HEK293T (cell line): ENCODE measurements at regions not wholly inside any gene's neighbourhood (a gene's known extent, or its start where the extent isn't known, plus 50 kb on each side); places are given as distances from the start of the nearest gene placed in this dataset.

ENCODE experiments used
- CTCF ChIA-PET: fragments of 350-600 bp; formaldehyde crosslinking; extraction: SDS; loops from one replicate; lab custom pipeline; 2021; ENCODE audit warnings: antibody characterized with exemption, inconsistent platforms; lab: Yijun Ruan, JAX
- POLR2A ChIA-PET: fragments of 350-600 bp; formaldehyde crosslinking; extraction: SDS; loops from one replicate; lab custom pipeline; 2020; ENCODE audit warnings: antibody characterized with exemption, inconsistent platforms; lab: Yijun Ruan, JAX
- DNase-seq: peaks from one replicate; pipeline ENCODE4 v3.0.0; 2012; ENCODE audit warnings: mixed read lengths; ENCODE audit errors: extremely low spot score
- ARNT ChIP-seq: fragments of 450-650 bp; IDR thresholded peaks from 2 replicates; pipeline ENCODE4 v1.6.1; 2017; ENCODE audit warnings: mild to moderate bottlenecking
- BHLHE40 ChIP-seq: fragments of 450-650 bp; IDR thresholded peaks from 2 replicates; pipeline ENCODE4 v1.6.1; 2016; ENCODE audit warnings: mild to moderate bottlenecking, moderate library complexity, borderline replicate concordance
- CTBP1 ChIP-seq: fragments of 450-650 bp; IDR thresholded peaks from 2 replicates; pipeline ENCODE4 v1.6.1; 2016; ENCODE audit warnings: borderline replicate concordance
- ELF4 ChIP-seq: fragments of 450-650 bp; IDR thresholded peaks from 2 replicates; pipeline ENCODE4 v1.6.1; 2017; ENCODE audit warnings: antibody characterized with exemption
- FOXA1 ChIP-seq: fragments of 450-650 bp; IDR thresholded peaks from 2 replicates; pipeline ENCODE4 v1.6.1; 2016; ENCODE audit warnings: mild to moderate bottlenecking
- FOXK2 ChIP-seq: fragments of 450-650 bp; IDR thresholded peaks from 2 replicates; pipeline ENCODE4 v1.6.1; 2016; ENCODE audit warnings: mild to moderate bottlenecking
- FOXM1 ChIP-seq: fragments of 450-650 bp; IDR thresholded peaks from 2 replicates; pipeline ENCODE4 v1.6.1; 2017; ENCODE audit warnings: mild to moderate bottlenecking, borderline replicate concordance
- HDGF ChIP-seq: fragments of 450-650 bp; IDR thresholded peaks from 2 replicates; pipeline ENCODE4 v1.6.1; 2017; ENCODE audit warnings: antibody characterized with exemption, borderline replicate concordance
- L3MBTL2 ChIP-seq: fragments of 450-650 bp; conservative IDR thresholded peaks from 2 replicates; pipeline ENCODE4 v1.6.1; 2016; ENCODE audit warnings: mild to moderate bottlenecking
- LEF1 ChIP-seq: fragments of 450-650 bp; IDR thresholded peaks from 2 replicates; pipeline ENCODE4 v1.6.1; 2017; ENCODE audit warnings: mild to moderate bottlenecking, borderline replicate concordance
- NFRKB ChIP-seq: fragments of 450-650 bp; IDR thresholded peaks from 2 replicates; pipeline ENCODE4 v1.6.1; 2016; ENCODE audit warnings: mild to moderate bottlenecking, moderate library complexity
- PKNOX1 ChIP-seq: fragments of 450-650 bp; IDR thresholded peaks from 2 replicates; pipeline ENCODE4 v1.6.1; 2016
- SP1 ChIP-seq: fragments of 450-650 bp; IDR thresholded peaks from 2 replicates; pipeline ENCODE4 v1.6.1; 2017
- SUZ12 ChIP-seq: fragments of 450-650 bp; IDR thresholded peaks from 2 replicates; pipeline ENCODE4 v1.6.1; 2016; ENCODE audit warnings: mild to moderate bottlenecking
- TARDBP ChIP-seq: fragments of 450-650 bp; IDR thresholded peaks from 2 replicates; pipeline ENCODE4 v1.6.1; 2016
- ZNF384 ChIP-seq: fragments of 450-650 bp; IDR thresholded peaks from 2 replicates; pipeline ENCODE4 v1.6.1; 2016

GRCh38 chr2:53067056-53067455, 700.5 kb upstream of the CHAC2 start:
- ChIA-PET POLR2A (no interaction called here), CTCF (no interaction called here)
- DNase-seq, result no peak
- TF ChIP-seq FOXM1, result no peak
- no peak for TF ChIP-seq FOXK2
- no peak for TF ChIP-seq ARNT
- TF ChIP-seq TARDBP, result no peak
- no peak for TF ChIP-seq NFRKB

GRCh38 chr2:53064154-53064553, 703.5 kb upstream of the CHAC2 start:
- ChIA-PET POLR2A (no interaction called here), CTCF (no interaction called here)
- DNase-seq, result no peak
- TF ChIP-seq FOXK2 (no peak), ZNF384 (no peak), BHLHE40 (no peak), PKNOX1 (no peak), ARNT (no peak), SP1 (no peak), NFRKB (no peak), ELF4 (no peak), CTBP1 (no peak), HDGF (no peak), SUZ12 (no peak), FOXM1 (no peak), L3MBTL2 (no peak), TARDBP (no peak), LEF1 (no peak)

- CTCF ChIA-PET, result no interaction called here
- no peak for TF ChIP-seq CTBP1
- no peak for TF ChIP-seq ZNF384
- TF ChIP-seq L3MBTL2, result no peak
- TF ChIP-seq ARNT, result no peak
- no peak for TF ChIP-seq HDGF
- no peak for TF ChIP-seq FOXA1
- no peak for TF ChIP-seq PKNOX1
- no peak for TF ChIP-seq FOXK2
- TF ChIP-seq SP1, result no peak
- TF ChIP-seq NFRKB, result no peak
- no peak for TF ChIP-seq ELF4
- POLR2A ChIA-PET, result no interaction called here
- no peak for DNase-seq
Measured at GRCh38 chr2:53058526-53058925, 709.1 kb upstream of the CHAC2 start.

- DNase-seq, result no peak
- TF ChIP-seq ELF4, result no peak
- TF ChIP-seq L3MBTL2, result no peak
- TF ChIP-seq FOXM1, result no peak
- TF ChIP-seq ARNT, result no peak
- no peak for TF ChIP-seq SP1
- no peak for TF ChIP-seq SUZ12
- TF ChIP-seq BHLHE40, result no peak
- no peak for TF ChIP-seq HDGF
- TF ChIP-seq LEF1, result no peak
- TF ChIP-seq NFRKB, result no peak
- no peak for TF ChIP-seq ZNF384
- TF ChIP-seq FOXA1, result no peak
- ChIA-PET CTCF (no interaction called here), POLR2A (no interaction called here)
Measured at GRCh38 chr2:53053937-53054336, 713.7 kb upstream of the CHAC2 start.

- DNase-seq, result no peak
- CTCF ChIA-PET, result no interaction called here
- POLR2A ChIA-PET, result no interaction called here
- TF ChIP-seq FOXK2 (no peak), CTBP1 (no peak), FOXM1 (no peak), ARNT (no peak), L3MBTL2 (no peak), SP1 (no peak), BHLHE40 (no peak), PKNOX1 (no peak), SUZ12 (no peak), FOXA1 (no peak), ZNF384 (no peak)
Measured at GRCh38 chr2:53051157-53051556, 716.4 kb upstream of the CHAC2 start.

- DNase-seq, result no peak
- TF ChIP-seq FOXM1 (no peak), LEF1 (no peak), FOXA1 (no peak), NFRKB (no peak), HDGF (no peak), SP1 (no peak), SUZ12 (no peak), ARNT (no peak), FOXK2 (no peak)
- CTCF ChIA-PET, result no interaction called here
- POLR2A ChIA-PET, result no interaction called here
Measured at GRCh38 chr2:53040536-53041229, 726.9 kb upstream of the CHAC2 start.
